GM18873 (cell line): ENCODE measurements at regions not wholly inside any gene's neighbourhood (a gene's known extent, or its start where the extent isn't known, plus 50 kb on each side); places are given as distances from the start of the nearest gene placed in this dataset.

Experiments used
- ATAC-seq: cut with Tn5 transposase; IDR thresholded peaks from one replicate; pipeline ENCODE4 v1.9.1; 2021; ENCODE audit warnings: mild to moderate bottlenecking, moderate library complexity, moderate number of reproducible peaks; ENCODE audit not compliant: unreplicated experiment, low FRiP score

- ATAC-seq = no peak
Observed at GRCh38 chr14:101039755-101040138, 136.2 kb upstream of the RTL1 start.

GRCh38 chr14:101040538-101041442 is 137.3 kb upstream of the RTL1 start:
- ATAC-seq = no peak

GRCh38 chr14:101043891-101044290 is 140.4 kb upstream of the RTL1 start:
- ATAC-seq = no peak

- no peak for ATAC-seq
Observed at GRCh38 chr14:101044741-101045140, 141.2 kb upstream of the RTL1 start.

GRCh38 chr14:101045511-101045910 is 142.0 kb upstream of the RTL1 start:
- ATAC-seq = no peak

- ATAC-seq = no peak
Observed at GRCh38 chr14:101046071-101046470, 142.5 kb upstream of the RTL1 start.

- ATAC-seq = no peak
Observed at GRCh38 chr14:101047326-101047725, 143.8 kb upstream of the RTL1 start.

GRCh38 chr14:101048766-101049165 is 145.2 kb upstream of the RTL1 start:
- no peak for ATAC-seq

- ATAC-seq = no peak
Observed at GRCh38 chr14:101049511-101049910, 146.0 kb upstream of the RTL1 start.

- ATAC-seq = no peak
Observed at GRCh38 chr14:101049942-101050341, 146.4 kb upstream of the RTL1 start.

- no peak for ATAC-seq
Observed at GRCh38 chr14:101050901-101051490, 147.5 kb upstream of the RTL1 start.

GRCh38 chr14:101054671-101055070 is 151.1 kb upstream of the RTL1 start:
- no peak for ATAC-seq

GRCh38 chr14:101055106-101055662 is 151.7 kb upstream of the RTL1 start:
- no peak for ATAC-seq

- no peak for ATAC-seq
Observed at GRCh38 chr14:101055776-101056374, 152.4 kb upstream of the RTL1 start.

GRCh38 chr14:101056446-101056845 is 152.9 kb upstream of the RTL1 start:
- no peak for ATAC-seq

GRCh38 chr14:101057394-101057793 is 153.9 kb upstream of the RTL1 start:
- no peak for ATAC-seq

- ATAC-seq = no peak
Observed at GRCh38 chr14:101058571-101058970, 155.0 kb upstream of the RTL1 start.

- ATAC-seq = no peak
Observed at GRCh38 chr14:101060171-101060601, 156.7 kb upstream of the RTL1 start.

GRCh38 chr14:101061411-101062064 is 158.0 kb upstream of the RTL1 start:
- no peak for ATAC-seq

- no peak for ATAC-seq
Observed at GRCh38 chr14:101062065-101062450, 158.5 kb upstream of the RTL1 start.

- no peak for ATAC-seq
Observed at GRCh38 chr14:101062601-101063000, 159.1 kb upstream of the RTL1 start.
